Smooth muscle cell (in vitro differentiated cells): ENCODE measurements at regions not wholly inside any gene's neighbourhood (a gene's known extent, or its start where the extent isn't known, plus 50 kb on each side); places are given as distances from the start of the nearest gene placed in this dataset.

ENCODE experiments used
- DNase-seq: peaks from one replicate; lab custom pipeline; 2025; ENCODE audit not compliant: unreplicated experiment; lab: John Stamatoyannopoulos, UW
- H2AFZ ChIP-seq: fragments of 200-600 bp; sonication (generic); 2 replicates; pipeline ENCODE4 v1.6.0; 2016; ENCODE audit warnings: antibody characterized with exemption, low read depth, mild to moderate bottlenecking
- H3F3A ChIP-seq: fragments of 200-600 bp; sonication (generic); 2 replicates; pipeline ENCODE4 v1.6.0; 2017; ENCODE audit warnings: antibody characterized with exemption, low read depth
- H3K27ac ChIP-seq: fragments of 200-600 bp; sonication (generic); 2 replicates; pipeline ENCODE4 v1.5.1; 2016; ENCODE audit warnings: low read depth, mild to moderate bottlenecking
- H3K27me3 ChIP-seq: fragments of 200-600 bp; sonication (generic); 2 replicates; pipeline ENCODE4 v1.6.1; 2016; ENCODE audit warnings: low read depth, mild to moderate bottlenecking
- H3K36me3 ChIP-seq: fragments of 200-600 bp; sonication (generic); 2 replicates; pipeline ENCODE4 v1.5.1; 2016; ENCODE audit warnings: low read depth
- H3K4me1 ChIP-seq: fragments of 200-600 bp; sonication (generic); 2 replicates; pipeline ENCODE4 v1.5.1; 2016; ENCODE audit warnings: low read depth
- H3K4me2 ChIP-seq: fragments of 200-600 bp; sonication (generic); 2 replicates; pipeline ENCODE4 v1.6.0; 2016; ENCODE audit warnings: mild to moderate bottlenecking
- H3K4me3 ChIP-seq: fragments of 200-600 bp; sonication (generic); 2 replicates; pipeline ENCODE4 v1.5.1; 2016; ENCODE audit warnings: mild to moderate bottlenecking
- H3K79me2 ChIP-seq: fragments of 200-600 bp; sonication (generic); 2 replicates; pipeline ENCODE4 v1.6.0; 2016; ENCODE audit warnings: low read depth, mild to moderate bottlenecking
- H3K9ac ChIP-seq: fragments of 200-600 bp; sonication (generic); 2 replicates; pipeline ENCODE4 v1.6.0; 2016; ENCODE audit warnings: low read depth
- H3K9me3 ChIP-seq: fragments of 200-600 bp; sonication (generic); replicated peaks from 2 replicates; pipeline ENCODE4 v1.5.1; 2016; ENCODE audit warnings: low read depth
- H4K20me1 ChIP-seq: fragments of 200-600 bp; sonication (generic); 2 replicates; pipeline ENCODE4 v1.6.0; 2016; ENCODE audit warnings: low read depth
- WGBS: methylation state at CpG from one replicate; pipeline ENCODE4 v1.1.7; 2016; ENCODE audit warnings: low lambda C conversion rate; 5-methylcytosine and 5-hydroxymethylcytosine counted together
- TF ChIP-seq, protein P1 (sequence below): fragments of 200-600 bp; sonication (generic); IDR thresholded peaks from 2 replicates; pipeline ENCODE4 v1.5.1; 2017; ENCODE audit warnings: borderline replicate concordance, mild to moderate bottlenecking, antibody characterized with exemption; ENCODE audit not compliant: insufficient read depth, poor library complexity, severe bottlenecking

DNA sequence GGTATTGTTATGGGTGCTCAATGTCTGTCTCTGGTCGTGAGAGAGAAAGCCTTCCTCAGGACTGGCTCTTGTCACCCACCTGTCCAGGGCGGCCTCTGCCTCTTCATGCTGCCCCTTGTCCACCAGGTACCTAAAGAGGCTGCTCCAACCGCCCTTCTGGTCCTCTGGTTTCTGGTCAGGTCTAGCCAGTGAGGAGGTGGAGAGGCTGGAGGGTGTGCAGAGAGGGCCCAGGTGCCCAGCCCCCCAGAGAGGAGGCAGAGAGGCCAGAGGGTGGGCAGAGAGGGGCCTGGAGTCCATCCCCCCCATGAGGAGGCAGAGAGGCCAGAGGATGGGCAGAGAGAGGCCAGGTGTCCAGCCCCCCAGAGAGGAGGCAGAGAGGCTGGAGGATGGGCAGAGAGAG, 329.8 kb upstream of the IRX4 start:
- Histone ChIP-seq H3K4me2 (no peak overlapping the region), H3K9me3 (no peaks in the 10 kb centered on the region), H4K20me1 (no peaks in the 10 kb centered on the region), H2AFZ (no peak overlapping the region), H3K79me2 (no peaks in the 10 kb centered on the region), H3F3A (no peaks in the 10 kb centered on the region), H3K9ac (no peak overlapping the region), H3K27me3 (peaks cover 66% of the 10 kb centered on the region), H3K27ac (no peak overlapping the region), H3K4me1 (no peaks in the 10 kb centered on the region), H3K36me3 (no peaks in the 10 kb centered on the region), H3K4me3 (no peak overlapping the region)
- no peak for DNase-seq
- 70% methylated on average over 3 of the region's 3 CpGs for WGBS
- TF ChIP-seq, protein P1, sequence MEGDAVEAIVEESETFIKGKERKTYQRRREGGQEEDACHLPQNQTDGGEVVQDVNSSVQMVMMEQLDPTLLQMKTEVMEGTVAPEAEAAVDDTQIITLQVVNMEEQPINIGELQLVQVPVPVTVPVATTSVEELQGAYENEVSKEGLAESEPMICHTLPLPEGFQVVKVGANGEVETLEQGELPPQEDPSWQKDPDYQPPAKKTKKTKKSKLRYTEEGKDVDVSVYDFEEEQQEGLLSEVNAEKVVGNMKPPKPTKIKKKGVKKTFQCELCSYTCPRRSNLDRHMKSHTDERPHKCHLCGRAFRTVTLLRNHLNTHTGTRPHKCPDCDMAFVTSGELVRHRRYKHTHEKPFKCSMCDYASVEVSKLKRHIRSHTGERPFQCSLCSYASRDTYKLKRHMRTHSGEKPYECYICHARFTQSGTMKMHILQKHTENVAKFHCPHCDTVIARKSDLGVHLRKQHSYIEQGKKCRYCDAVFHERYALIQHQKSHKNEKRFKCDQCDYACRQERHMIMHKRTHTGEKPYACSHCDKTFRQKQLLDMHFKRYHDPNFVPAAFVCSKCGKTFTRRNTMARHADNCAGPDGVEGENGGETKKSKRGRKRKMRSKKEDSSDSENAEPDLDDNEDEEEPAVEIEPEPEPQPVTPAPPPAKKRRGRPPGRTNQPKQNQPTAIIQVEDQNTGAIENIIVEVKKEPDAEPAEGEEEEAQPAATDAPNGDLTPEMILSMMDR: no peak

DNA sequence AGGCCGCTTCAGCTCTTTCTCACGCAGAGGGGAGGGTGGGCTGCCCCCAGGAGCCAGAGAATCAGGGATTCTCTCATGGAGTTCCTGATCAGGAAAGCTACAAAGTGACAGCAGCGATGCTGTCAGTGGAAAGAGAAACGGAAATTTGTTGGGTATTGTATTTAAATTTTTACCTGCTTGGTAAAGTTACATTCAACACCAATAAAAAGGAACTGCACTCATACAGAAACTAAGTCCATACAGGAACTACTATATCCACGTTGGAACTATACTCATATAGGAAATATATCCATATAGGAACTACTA, 325.5 kb upstream of the IRX4 start:
- 29% methylated on average over 5 of the region's 5 CpGs for WGBS
- no peak overlapping the region for H3K27ac ChIP-seq
- H4K20me1 ChIP-seq: no peaks in the 10 kb centered on the region
- TF ChIP-seq, protein P1: no peak
- H3F3A ChIP-seq: no peaks in the 10 kb centered on the region
- H3K27me3 ChIP-seq: peaks cover 48% of the 10 kb centered on the region
- H3K4me3 ChIP-seq: no peak overlapping the region
- no peaks in the 10 kb centered on the region for H3K79me2 ChIP-seq
- no peak for DNase-seq
- H3K4me2 ChIP-seq: no peak overlapping the region
- H2AFZ ChIP-seq: no peak overlapping the region
- no peaks in the 10 kb centered on the region for H3K9me3 ChIP-seq
- no peak overlapping the region for H3K9ac ChIP-seq
- H3K36me3 ChIP-seq: no peaks in the 10 kb centered on the region
- H3K4me1 ChIP-seq: no peaks in the 10 kb centered on the region

DNA sequence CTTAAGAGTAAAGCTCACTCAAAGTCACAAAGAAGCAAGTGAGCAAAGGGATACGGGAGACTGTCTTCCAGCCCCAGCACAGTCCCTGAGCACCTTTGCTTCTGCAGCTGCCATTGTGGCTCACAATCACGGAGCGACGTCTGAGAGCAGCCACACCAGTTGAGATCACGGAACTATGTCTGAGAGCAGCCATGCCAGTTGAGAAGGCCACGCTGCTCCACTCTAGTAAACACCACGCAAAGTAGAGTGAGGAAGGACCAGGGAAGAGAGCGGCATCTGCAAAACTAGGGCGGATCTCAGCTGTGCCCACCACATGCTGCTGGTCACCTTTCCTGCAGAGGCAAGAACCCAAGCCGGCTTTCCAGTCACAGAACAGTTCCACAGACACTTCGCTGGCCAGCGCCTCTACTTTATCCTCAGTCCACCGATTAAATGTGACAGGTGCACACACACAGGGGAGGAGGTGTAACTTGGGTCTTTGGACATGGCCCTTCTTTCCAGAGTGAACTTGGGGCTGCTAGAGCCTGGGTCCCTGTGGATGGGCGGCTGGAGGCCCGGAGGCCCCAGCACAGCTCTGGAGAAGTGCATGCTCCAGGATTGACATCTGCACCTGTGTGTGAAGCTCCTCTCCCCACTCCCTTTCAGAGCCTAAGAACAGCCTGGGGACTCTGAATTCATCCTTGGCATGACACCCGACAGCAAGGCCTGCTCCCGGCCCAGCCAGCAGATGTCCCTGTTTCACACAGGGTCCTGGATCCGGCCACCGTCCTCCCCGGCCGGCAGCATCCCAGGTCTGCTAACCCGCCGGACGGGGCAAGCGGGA, 324.9 kb upstream of the IRX4 start:
- Histone ChIP-seq H3K36me3 (no peaks in the 10 kb centered on the region), H3K79me2 (no peaks in the 10 kb centered on the region), H3K9ac (no peak overlapping the region), H3K9me3 (no peaks in the 10 kb centered on the region), H3K27me3 (peaks cover 50% of the 10 kb centered on the region), H3K4me3 (no peak overlapping the region), H3K4me2 (no peak overlapping the region), H3K4me1 (no peaks in the 10 kb centered on the region), H3K27ac (no peak overlapping the region), H2AFZ (no peak overlapping the region), H4K20me1 (no peaks in the 10 kb centered on the region), H3F3A (no peaks in the 10 kb centered on the region)
- TF ChIP-seq, protein P1: peak; percentile 34
- DNase-seq: no peak
- WGBS: 59% methylated on average over 25 of the region's 25 CpGs

DNA sequence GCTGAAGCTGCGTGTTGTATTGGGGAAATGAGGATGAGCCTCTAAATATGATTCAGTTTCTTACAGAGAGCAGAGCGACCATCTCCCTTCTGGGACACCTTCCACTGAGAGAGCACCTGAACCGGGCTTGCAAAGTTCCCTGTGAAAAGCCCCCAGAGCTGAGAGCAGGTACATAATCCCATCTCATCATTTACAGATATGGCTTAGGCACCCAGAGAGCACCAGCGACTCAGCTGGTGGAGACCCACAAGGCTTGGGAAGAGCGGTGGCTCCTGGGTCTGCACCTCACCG, 324.3 kb upstream of the IRX4 start:
- H3K79me2 ChIP-seq: no peaks in the 10 kb centered on the region
- no peak overlapping the region for H3K4me3 ChIP-seq
- H3K27me3 ChIP-seq: peaks cover 49% of the 10 kb centered on the region
- no peak for DNase-seq
- H4K20me1 ChIP-seq: no peaks in the 10 kb centered on the region
- WGBS: 88% methylated on average over 6 of the region's 6 CpGs
- no peaks in the 10 kb centered on the region for H3F3A ChIP-seq
- no peak overlapping the region for H3K27ac ChIP-seq
- no peak overlapping the region for H3K4me2 ChIP-seq
- no peak overlapping the region for H2AFZ ChIP-seq
- H3K36me3 ChIP-seq: no peaks in the 10 kb centered on the region
- TF ChIP-seq, protein P1: no peak
- H3K4me1 ChIP-seq: no peaks in the 10 kb centered on the region
- H3K9ac ChIP-seq: no peak overlapping the region
- no peaks in the 10 kb centered on the region for H3K9me3 ChIP-seq
